Smooth muscle cell (in vitro differentiated cells): ENCODE measurements at regions not wholly inside any gene's neighbourhood (a gene's known extent, or its start where the extent isn't known, plus 50 kb on each side); places are given as distances from the start of the nearest gene placed in this dataset.

Experiments used
- DNase-seq: peaks from one replicate; lab custom pipeline; 2025; ENCODE audit not compliant: unreplicated experiment; lab: John Stamatoyannopoulos, UW
- H2AFZ ChIP-seq: fragments of 200-600 bp; sonication (generic); 2 replicates; pipeline ENCODE4 v1.6.0; 2016; ENCODE audit warnings: antibody characterized with exemption, low read depth, mild to moderate bottlenecking
- H3F3A ChIP-seq: fragments of 200-600 bp; sonication (generic); 2 replicates; pipeline ENCODE4 v1.6.0; 2017; ENCODE audit warnings: antibody characterized with exemption, low read depth
- H3K27ac ChIP-seq: fragments of 200-600 bp; sonication (generic); 2 replicates; pipeline ENCODE4 v1.5.1; 2016; ENCODE audit warnings: low read depth, mild to moderate bottlenecking
- H3K27me3 ChIP-seq: fragments of 200-600 bp; sonication (generic); 2 replicates; pipeline ENCODE4 v1.6.1; 2016; ENCODE audit warnings: low read depth, mild to moderate bottlenecking
- H3K36me3 ChIP-seq: fragments of 200-600 bp; sonication (generic); 2 replicates; pipeline ENCODE4 v1.5.1; 2016; ENCODE audit warnings: low read depth
- H3K4me1 ChIP-seq: fragments of 200-600 bp; sonication (generic); 2 replicates; pipeline ENCODE4 v1.5.1; 2016; ENCODE audit warnings: low read depth
- H3K4me2 ChIP-seq: fragments of 200-600 bp; sonication (generic); 2 replicates; pipeline ENCODE4 v1.6.0; 2016; ENCODE audit warnings: mild to moderate bottlenecking
- H3K4me3 ChIP-seq: fragments of 200-600 bp; sonication (generic); 2 replicates; pipeline ENCODE4 v1.5.1; 2016; ENCODE audit warnings: mild to moderate bottlenecking
- H3K79me2 ChIP-seq: fragments of 200-600 bp; sonication (generic); 2 replicates; pipeline ENCODE4 v1.6.0; 2016; ENCODE audit warnings: low read depth, mild to moderate bottlenecking
- H3K9ac ChIP-seq: fragments of 200-600 bp; sonication (generic); 2 replicates; pipeline ENCODE4 v1.6.0; 2016; ENCODE audit warnings: low read depth
- H3K9me3 ChIP-seq: fragments of 200-600 bp; sonication (generic); replicated peaks from 2 replicates; pipeline ENCODE4 v1.5.1; 2016; ENCODE audit warnings: low read depth
- H4K20me1 ChIP-seq: fragments of 200-600 bp; sonication (generic); 2 replicates; pipeline ENCODE4 v1.6.0; 2016; ENCODE audit warnings: low read depth
- CTCF ChIP-seq: fragments of 200-600 bp; sonication (generic); IDR thresholded peaks from 2 replicates; pipeline ENCODE4 v1.5.1; 2017; ENCODE audit warnings: borderline replicate concordance, mild to moderate bottlenecking, antibody characterized with exemption; ENCODE audit not compliant: insufficient read depth, poor library complexity, severe bottlenecking
- WGBS: methylation state at CpG from one replicate; pipeline ENCODE4 v1.1.7; 2016; ENCODE audit warnings: low lambda C conversion rate; 5-methylcytosine and 5-hydroxymethylcytosine counted together

DNA sequence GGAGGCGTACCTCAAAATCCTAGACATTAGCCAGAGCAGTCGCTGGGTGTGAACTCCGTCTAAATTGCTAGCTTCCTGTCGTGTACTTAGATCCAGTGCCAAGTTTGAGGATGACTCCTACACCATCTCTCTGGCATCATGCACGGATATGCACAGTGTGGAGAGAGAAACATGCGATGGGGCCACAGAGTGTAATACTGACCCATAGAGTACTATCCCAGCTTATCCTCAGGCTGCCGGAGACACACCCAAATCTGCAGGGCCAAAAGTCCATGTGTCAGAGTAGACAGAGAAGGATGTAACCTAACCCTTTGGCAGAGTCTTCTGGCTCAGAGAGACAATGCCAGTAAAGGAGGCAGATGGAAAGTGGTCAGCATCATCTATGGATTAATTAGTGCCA lies 84.2 kb downstream of the ARL4C start:
- H3K4me2 ChIP-seq, result no peak overlapping the region
- no peak overlapping the region for H3K4me3 ChIP-seq
- H3K4me1 ChIP-seq, result peaks cover 17% of the 10 kb centered on the region
- no peak overlapping the region for H2AFZ ChIP-seq
- DNase-seq, result no peak
- no peak for TF ChIP-seq CTCF
- no peaks in the 10 kb centered on the region for H3K36me3 ChIP-seq
- H3F3A ChIP-seq, result no peaks in the 10 kb centered on the region
- H3K79me2 ChIP-seq, result no peaks in the 10 kb centered on the region
- no peak overlapping the region for H3K9ac ChIP-seq
- H4K20me1 ChIP-seq, result no peaks in the 10 kb centered on the region
- 58% methylated on average over 7 of the region's 7 CpGs for WGBS
- no peaks in the 10 kb centered on the region for H3K27me3 ChIP-seq
- H3K27ac ChIP-seq, result no peak overlapping the region
- H3K9me3 ChIP-seq, result no peaks in the 10 kb centered on the region

- H3K4me3 ChIP-seq, result no peak overlapping the region
- no peak overlapping the region for H2AFZ ChIP-seq
- no peak for DNase-seq
- no peaks in the 10 kb centered on the region for H3K36me3 ChIP-seq
- H4K20me1 ChIP-seq, result no peaks in the 10 kb centered on the region
- no peak overlapping the region for H3K27ac ChIP-seq
- no peaks in the 10 kb centered on the region for H3K9me3 ChIP-seq
- no peak overlapping the region for H3K4me2 ChIP-seq
- no peak overlapping the region for H3K9ac ChIP-seq
- no peaks in the 10 kb centered on the region for H3K27me3 ChIP-seq
- H3K4me1 ChIP-seq, result peaks cover 17% of the 10 kb centered on the region
- no peak for TF ChIP-seq CTCF
- 96% methylated on average over 4 of the region's 4 CpGs for WGBS
- no peaks in the 10 kb centered on the region for H3F3A ChIP-seq
- H3K79me2 ChIP-seq, result no peaks in the 10 kb centered on the region
These were observed 85.1 kb downstream of the ARL4C start for GRCh38 chr2:234411793-234412192.

DNA sequence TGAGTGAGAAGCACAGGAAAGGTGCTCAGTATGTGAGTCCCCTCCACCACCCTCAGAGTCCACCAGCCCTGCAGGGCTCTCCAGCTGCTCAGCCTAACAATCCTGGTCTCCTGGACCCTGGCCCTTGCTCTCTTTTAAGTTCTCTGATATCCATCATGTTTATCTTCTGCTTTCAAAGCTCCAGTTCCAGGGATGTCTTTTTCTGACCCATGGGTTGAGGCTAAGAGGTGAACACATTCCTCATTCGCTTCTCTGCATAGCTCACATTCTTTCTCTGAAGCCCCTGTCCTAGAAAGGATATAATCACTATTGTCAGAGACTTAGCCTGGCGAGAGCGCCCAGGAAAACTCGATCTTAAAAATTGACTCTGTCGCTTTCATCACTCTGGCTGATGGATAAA lies 86.4 kb downstream of the ARL4C start:
- Histone ChIP-seq H3K27me3 (no peaks in the 10 kb centered on the region), H3K4me2 (no peak overlapping the region), H3K9ac (no peak overlapping the region), H2AFZ (no peak overlapping the region), H3F3A (no peaks in the 10 kb centered on the region), H3K36me3 (no peaks in the 10 kb centered on the region), H4K20me1 (no peaks in the 10 kb centered on the region), H3K27ac (no peak overlapping the region), H3K4me1 (peaks cover 17% of the 10 kb centered on the region), H3K9me3 (no peaks in the 10 kb centered on the region), H3K79me2 (no peaks in the 10 kb centered on the region), H3K4me3 (no peak overlapping the region)
- DNase-seq, result no peak
- TF ChIP-seq CTCF, result no peak
- 49% methylated on average over 5 of the region's 5 CpGs for WGBS

- no peak for DNase-seq
- no peak overlapping the region for H2AFZ ChIP-seq
- H4K20me1 ChIP-seq, result no peaks in the 10 kb centered on the region
- H3K36me3 ChIP-seq, result no peaks in the 10 kb centered on the region
- H3K27me3 ChIP-seq, result no peaks in the 10 kb centered on the region
- no peak for TF ChIP-seq CTCF
- no peak overlapping the region for H3K9ac ChIP-seq
- 95% methylated on average over 8 of the region's 8 CpGs for WGBS
- no peaks in the 10 kb centered on the region for H3F3A ChIP-seq
- H3K4me3 ChIP-seq, result no peak overlapping the region
- no peaks in the 10 kb centered on the region for H3K9me3 ChIP-seq
- no peak overlapping the region for H3K27ac ChIP-seq
- H3K79me2 ChIP-seq, result no peaks in the 10 kb centered on the region
- no peak overlapping the region for H3K4me2 ChIP-seq
- H3K4me1 ChIP-seq, result peaks cover 17% of the 10 kb centered on the region
These were observed 87.3 kb downstream of the ARL4C start for GRCh38 chr2:234409590-234409989.
